Fibroblast of skin of back (primary cell): ENCODE measurements at regions not wholly inside any gene's neighbourhood (a gene's known extent, or its start where the extent isn't known, plus 50 kb on each side); places are given as distances from the start of the nearest gene placed in this dataset.
A peak's percentile ranks its signal among the peaks of the same experiment; 100 is the strongest.
"Not testable (repeated sequence)": the region's sequence is repeated elsewhere in the genome, so short reads cannot be mapped to it uniquely, and the experiment has no call there.

Source experiments
- DNase-seq: peaks from one replicate; pipeline ENCODE4 v3.0.0-alpha.2; 2013

- no peak for DNase-seq
Measured at GRCh38 chr2:72003796-72004195, 143.9 kb downstream of the CYP26B1 start.

DNA sequence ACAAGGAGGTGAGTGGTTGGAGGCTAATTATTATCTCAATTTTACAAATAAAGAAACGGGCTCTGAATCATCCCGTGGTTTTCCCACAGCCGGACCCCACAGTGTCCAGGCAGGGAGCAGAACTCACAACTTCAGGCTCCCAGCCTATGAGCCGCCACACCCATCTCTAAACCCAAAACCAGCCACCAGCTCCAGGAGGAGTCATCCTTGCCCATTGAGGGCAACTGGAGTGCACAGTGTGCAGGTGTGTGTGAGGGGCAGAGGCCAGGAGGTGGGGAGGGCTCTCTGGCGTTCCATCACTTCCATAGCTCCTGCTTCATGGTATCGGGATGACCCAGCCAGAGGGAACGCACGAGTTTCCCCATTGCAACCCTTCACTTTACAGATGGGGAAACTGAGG, 144.5 kb downstream of the CYP26B1 start:
- DNase-seq: no peak

DNA sequence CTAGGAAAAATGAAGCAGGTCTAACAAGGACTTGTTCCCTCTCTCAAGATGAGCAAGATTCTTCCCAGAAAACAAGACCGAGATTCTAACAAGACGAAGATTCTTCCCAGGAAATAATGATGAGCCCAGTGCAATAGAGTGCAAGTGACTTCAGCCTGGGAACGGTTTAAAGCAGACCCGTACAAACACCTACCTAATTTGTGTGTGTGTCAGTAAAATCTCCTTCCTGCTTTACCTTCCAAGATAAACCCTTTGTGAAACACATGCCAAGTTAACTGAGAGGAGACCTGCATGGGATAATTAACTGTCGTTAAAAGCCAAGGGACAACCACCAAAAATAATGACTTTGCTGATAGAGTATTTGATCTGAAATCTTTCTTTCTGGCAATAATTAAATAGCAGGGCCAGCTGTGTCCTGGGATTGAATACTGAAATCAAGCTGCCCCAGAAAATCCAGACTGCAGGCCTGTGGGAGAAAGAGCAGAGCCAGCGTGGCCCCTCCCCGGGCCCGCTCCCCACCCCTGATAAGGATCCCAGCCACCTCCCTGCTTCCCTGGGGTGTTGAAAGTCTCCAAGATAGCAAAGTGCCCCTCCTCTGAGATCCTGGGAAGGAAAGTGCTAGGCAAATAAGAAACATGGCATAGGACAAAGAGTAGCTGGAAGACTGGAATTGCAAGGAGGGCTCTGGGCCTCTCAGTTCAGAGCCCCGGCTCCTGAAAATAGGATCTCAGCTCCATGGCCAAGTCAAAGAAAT, 145.5 kb downstream of the CYP26B1 start:
- DNase-seq: no peak

DNA sequence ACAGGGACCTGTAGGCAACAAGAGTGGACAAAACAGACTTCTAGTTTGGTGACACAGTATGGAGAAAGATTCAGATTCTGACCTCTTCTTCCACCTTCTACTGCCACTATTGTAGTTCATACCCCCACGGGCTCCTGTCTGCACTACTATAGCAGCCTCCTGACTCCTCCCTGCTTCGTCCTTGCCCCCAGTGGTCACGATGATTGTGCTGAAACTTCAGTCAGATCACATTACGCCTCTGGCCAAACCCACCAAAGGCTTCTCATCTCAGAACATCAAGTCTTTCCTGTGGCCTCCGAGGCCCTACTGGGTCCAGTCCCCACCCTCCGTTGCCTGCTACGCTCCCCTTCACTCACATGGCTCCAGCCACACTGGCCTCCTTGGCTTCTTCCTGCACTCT, 147.6 kb downstream of the CYP26B1 start:
- no peak for DNase-seq

- DNase-seq: no peak
Measured at GRCh38 chr2:71999580-71999979, 148.1 kb downstream of the CYP26B1 start.

DNA sequence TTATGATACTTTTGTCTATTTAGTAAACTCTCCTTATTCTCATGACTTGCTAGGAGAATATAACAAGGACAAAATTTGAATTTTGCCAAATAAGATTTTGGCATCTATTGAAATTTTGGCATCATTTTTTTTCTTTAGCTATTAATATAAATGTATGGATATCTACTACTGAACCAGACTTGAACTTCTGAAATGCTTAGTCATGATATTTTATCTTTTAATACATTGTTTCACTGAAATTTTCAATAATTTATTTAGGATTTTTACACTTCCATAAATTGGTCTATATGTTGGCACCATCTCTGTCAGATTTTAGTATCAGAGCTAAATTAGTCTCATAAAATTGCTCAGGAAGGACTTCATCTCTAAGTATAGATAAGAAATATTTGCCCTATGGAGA, 149.8 kb downstream of the CYP26B1 start:
- DNase-seq: no peak

- peak; percentile 46 for DNase-seq
Measured at GRCh38 chr2:71995067-71995665, 152.5 kb downstream of the CYP26B1 start.

DNA sequence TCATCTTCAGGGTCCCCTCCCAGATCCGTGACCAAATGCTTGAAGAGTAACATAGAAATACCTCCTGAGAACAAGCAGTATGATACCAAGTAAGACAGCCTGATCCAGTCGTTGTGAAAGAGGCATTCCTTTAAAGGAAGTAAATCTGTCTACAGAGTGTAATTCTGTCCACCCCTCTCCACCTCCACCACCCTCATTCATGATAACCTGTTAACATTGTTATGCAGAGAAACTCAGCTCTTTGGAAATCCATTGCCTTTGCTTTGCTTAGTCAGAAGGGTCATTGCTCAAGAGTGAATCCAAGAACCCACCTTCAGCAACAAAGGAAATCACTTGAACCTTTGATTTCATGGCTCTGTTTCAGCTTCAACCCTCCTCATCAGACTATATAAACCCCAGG, 155.6 kb downstream of the CYP26B1 start:
- no peak for DNase-seq

DNA sequence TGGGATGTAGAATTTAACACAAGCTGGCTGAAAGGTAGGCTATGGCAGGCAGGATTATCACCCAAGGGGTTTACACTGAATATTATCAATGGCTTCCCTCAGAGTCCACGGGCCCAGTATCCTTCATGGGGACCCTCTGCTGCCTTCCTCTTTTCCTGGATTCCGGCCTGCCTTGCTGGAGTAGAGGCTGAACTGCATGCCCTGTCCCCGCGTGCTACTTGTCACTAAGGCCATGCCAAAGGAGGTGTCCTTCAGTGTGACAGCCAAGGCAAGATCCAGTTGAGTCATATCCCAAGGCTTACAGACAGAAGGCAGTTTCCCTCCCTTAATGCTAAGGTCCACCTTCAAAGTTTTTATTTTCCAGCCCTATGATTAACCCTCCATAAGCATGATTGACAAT, 156.3 kb downstream of the CYP26B1 start:
- no peak for DNase-seq

DNA sequence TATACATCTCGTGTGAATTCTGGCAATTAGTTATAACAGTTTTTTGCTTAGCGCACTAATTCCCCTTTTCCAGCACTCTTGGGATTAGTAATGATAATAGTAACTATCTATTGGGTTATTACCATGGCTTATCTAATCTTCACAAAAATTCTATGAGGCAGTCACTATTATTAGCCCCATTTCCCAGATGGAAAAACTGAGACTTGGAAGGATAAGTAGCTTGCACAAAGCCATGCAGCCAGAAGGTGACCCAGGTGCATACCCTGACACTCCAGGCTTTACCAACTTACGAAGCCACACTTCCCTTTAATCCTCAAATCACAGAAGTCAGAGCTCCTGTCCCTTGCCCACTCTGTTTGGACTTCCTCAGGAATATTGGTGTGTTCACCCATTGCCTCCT, 156.8 kb downstream of the CYP26B1 start:
- DNase-seq: no peak

GRCh38 chr2:71990122-71990521, 157.5 kb downstream of the CYP26B1 start:
- no peak for DNase-seq

DNA sequence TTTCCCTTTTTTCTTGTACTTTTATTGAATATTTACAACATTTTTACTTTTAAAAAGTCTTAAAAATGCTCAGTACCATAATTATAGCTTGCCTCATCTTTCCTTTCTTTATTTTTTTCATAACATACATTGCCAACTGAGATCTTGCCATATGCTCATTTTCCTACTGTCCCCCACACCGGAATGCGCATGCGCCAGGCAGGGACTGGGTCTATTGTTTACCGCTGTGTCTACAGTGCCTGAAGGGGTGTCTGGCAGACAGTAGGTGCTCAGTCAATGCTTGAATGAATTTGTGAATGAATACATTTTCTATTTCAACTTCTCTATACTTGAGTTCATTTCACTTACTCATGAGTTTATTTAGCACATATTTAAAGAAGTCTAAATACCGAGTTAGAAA, 158.0 kb downstream of the CYP26B1 start:
- DNase-seq: no peak

DNA sequence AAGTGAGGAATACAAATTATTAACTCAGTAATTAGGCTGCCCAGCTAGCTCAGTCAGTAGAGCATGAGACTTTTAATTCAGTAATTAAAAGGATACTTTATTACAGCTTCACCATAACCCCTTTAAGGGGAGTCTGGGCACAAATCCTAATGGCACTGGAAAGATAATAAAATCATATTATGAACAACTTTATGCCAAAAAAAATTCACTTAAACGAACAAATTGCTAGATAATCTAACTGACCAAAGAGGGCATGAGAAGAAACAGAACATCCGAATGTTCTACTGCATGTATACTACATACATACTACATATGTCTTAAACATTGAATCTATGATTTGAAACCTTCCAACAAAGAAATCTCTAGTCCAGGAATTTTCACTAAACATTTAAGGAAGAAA, 159.5 kb downstream of the CYP26B1 start:
- DNase-seq: no peak

GRCh38 chr2:71976685-71977084, 171.0 kb downstream of the CYP26B1 start:
- no peak for DNase-seq

GRCh38 chr2:71974846-71975245, 172.8 kb downstream of the CYP26B1 start:
- peak; percentile 49 for DNase-seq

DNA sequence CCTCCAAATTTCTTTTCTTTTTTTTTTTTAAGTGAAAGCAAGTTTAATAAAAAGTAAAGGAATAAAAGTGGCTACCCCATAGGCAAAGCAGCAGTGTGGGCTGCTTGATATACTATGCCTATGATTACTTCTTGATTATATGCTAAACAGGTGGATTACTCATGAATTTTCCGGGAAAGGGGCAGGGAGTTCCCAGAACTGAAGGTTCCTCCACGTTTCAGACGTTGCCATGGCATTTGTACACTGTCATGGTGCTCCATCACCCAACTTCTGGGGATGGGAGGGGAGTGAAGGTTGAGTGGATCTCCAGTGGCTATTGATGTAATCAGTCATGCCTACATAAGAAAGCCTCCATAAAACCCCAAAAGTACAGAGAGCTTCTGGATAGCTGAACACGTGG, 176.2 kb downstream of the CYP26B1 start:
- no peak for DNase-seq

DNA sequence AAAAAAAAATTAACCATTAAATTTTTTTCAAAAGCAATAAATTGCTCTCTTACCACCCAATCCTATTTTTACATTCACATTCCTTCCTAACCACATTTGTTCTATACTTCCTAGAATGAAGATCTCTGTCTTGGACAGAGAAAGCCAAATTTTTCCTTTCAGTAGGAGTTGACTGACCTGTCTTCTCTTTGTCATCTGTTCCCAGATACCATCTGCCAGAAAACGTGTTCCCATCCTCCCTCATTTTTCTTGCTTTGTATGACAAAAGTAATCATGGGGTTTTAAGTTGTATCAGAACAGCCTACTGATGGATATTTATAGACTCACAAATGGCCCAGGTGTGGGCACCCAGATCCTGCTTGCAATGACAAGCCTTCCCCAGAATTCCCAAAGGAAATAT, 182.1 kb downstream of the CYP26B1 start:
- no peak for DNase-seq

GRCh38 chr2:71962911-71963694, 184.6 kb downstream of the CYP26B1 start:
- DNase-seq: peak; percentile 31

- no peak for DNase-seq
Measured at GRCh38 chr2:71962350-71962749, 185.3 kb downstream of the CYP26B1 start.

- DNase-seq: no peak
Measured at GRCh38 chr2:71961289-71962027, 186.2 kb downstream of the CYP26B1 start.

DNA sequence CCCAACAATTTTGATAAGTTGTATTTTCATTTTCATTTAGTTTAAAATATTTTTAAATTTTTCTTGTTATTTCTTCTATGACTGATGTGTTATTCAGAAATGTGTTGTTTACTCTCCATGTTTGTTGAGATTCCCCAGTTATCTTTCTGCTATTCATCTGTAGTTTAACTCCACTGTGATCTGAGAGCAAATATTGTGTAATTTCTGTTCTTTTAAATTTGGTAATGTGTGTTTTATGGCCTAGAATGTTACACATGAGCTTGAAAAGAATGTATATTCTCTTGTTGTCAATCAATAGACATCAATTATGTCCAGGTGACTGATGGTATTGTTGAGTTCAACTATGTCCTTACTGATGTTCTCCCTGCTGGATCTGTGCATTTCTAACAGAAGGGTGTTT, 188.2 kb downstream of the CYP26B1 start:
- DNase-seq: no peak

DNA sequence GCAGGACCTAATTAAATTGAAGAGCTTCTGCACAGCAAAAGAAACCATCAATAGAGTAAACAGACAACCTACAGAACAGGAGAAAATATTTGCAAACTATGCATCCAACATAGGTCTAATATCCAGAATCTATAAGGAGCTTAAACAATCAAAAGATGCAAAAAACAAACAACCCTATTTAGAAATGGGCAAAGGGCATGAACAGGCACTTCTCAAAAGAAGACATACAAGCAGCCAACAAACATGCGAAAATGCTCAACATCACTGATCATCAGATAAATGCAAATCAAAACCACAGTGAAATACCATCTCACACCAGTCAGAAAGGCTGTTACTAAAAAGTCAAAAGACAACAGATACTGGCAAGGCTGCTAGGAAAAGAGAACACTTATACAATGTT, 189.2 kb downstream of the CYP26B1 start:
- DNase-seq: not testable (repeated sequence)

DNA sequence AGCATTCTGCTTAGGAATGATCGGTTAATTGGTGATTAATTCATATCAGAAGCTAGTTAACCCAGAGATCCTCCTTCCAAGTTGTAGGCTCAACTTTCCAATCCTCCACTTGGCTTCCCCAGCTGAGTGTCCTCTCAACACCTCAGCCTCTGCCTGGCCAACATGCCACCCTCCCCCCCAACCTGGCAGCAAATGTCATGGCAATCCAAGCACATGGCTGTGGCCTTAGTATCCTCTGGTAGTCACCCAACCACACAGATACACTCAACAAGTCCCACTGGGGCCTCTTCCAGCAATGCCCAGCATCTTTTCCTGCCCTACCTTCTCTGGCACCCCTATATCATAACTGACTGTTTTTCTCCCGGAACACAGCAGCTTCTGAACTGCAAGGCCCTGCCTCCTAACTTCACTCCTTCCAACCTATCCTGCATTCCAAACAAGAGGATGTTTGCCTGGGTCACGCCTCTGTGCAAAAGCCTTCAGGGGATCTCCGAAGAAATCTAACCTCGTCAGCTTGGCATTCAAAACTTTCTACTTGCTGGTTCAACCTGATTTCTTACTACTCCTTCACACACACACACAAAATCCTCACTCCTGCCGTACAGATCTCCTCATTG, 195.0 kb downstream of the CYP26B1 start:
- DNase-seq: no peak
